Trophoblast cell (in vitro differentiated cells and primary cell): ENCODE measurements at regions not wholly inside any gene's neighbourhood (a gene's known extent, or its start where the extent isn't known, plus 50 kb on each side); places are given as distances from the start of the nearest gene placed in this dataset.
"Not testable (repeated sequence)": the region's sequence is repeated elsewhere in the genome, so short reads cannot be mapped to it uniquely, and the experiment has no call there.

Source experiments
- DNase-seq, 2 donors: peaks; one replicate each; pipeline ENCODE4 v3.0.0-alpha.2; 2016
- H2AFZ ChIP-seq: 2 replicates; pipeline ENCODE4 v1.6.1; 2013; ENCODE audit warnings: low read length, moderate library complexity, mild to moderate bottlenecking; ENCODE audit not compliant: insufficient read depth, poor library complexity
- H2AK5ac ChIP-seq: 2 replicates; pipeline ENCODE4 v1.6.1; 2013; ENCODE audit warnings: mild to moderate bottlenecking, low read length
- H2BK120ac ChIP-seq: 2 replicates; pipeline ENCODE4 v1.6.1; 2013; ENCODE audit warnings: low read length, mild to moderate bottlenecking, moderate library complexity; ENCODE audit not compliant: insufficient read depth, poor library complexity
- H2BK12ac ChIP-seq: 2 replicates; pipeline ENCODE4 v1.6.1; 2013; ENCODE audit warnings: mild to moderate bottlenecking, low read length, moderate library complexity
- H2BK5ac ChIP-seq: 2 replicates; pipeline ENCODE4 v1.6.1; 2013; ENCODE audit warnings: low read length, low read depth, moderate library complexity, mild to moderate bottlenecking; ENCODE audit not compliant: poor library complexity
- H3K14ac ChIP-seq: 2 replicates; pipeline ENCODE4 v1.6.1; 2013; ENCODE audit warnings: mild to moderate bottlenecking, low read length
- H3K18ac ChIP-seq: 2 replicates; pipeline ENCODE4 v1.6.1; 2013; ENCODE audit warnings: mild to moderate bottlenecking, low read length
- H3K23ac ChIP-seq: 2 replicates; pipeline ENCODE4 v1.6.1; 2013; ENCODE audit warnings: low read length
- H3K27ac ChIP-seq: 2 replicates; pipeline ENCODE4 v1.5.1; 2013; ENCODE audit warnings: low read depth, mild to moderate bottlenecking, inconsistent platforms, low read length, moderate library complexity
- H3K27me3 ChIP-seq: 2 replicates; pipeline ENCODE4 v1.6.1; 2013; ENCODE audit warnings: inconsistent platforms, mild to moderate bottlenecking, low read length, moderate library complexity; ENCODE audit not compliant: insufficient read depth
- H3K36me3 ChIP-seq, 2 experiments: 1 replicate in 1 of 2; 2 replicates in 1 of 2; pipeline ENCODE4 v1.6.1; 2013; ENCODE audit warnings: low read length in 2 of 2, mild to moderate bottlenecking in 2 of 2, moderate library complexity in 1 of 2; ENCODE audit not compliant: insufficient read depth in 2 of 2, control insufficient read depth in 1 of 2
- H3K4ac ChIP-seq: 2 replicates; pipeline ENCODE4 v1.6.1; 2013; ENCODE audit warnings: low read depth, mild to moderate bottlenecking, low read length, moderate library complexity
- H3K4me1 ChIP-seq, 2 experiments: 1 replicate in 1 of 2; 2 replicates in 1 of 2; pipeline ENCODE4 v1.6.1; 2013; ENCODE audit warnings: low read length in 2 of 2, mild to moderate bottlenecking in 2 of 2, moderate library complexity in 1 of 2; ENCODE audit not compliant: insufficient read depth in 2 of 2, control insufficient read depth in 1 of 2
- H3K4me2 ChIP-seq: 2 replicates; pipeline ENCODE4 v1.6.1; 2013; ENCODE audit warnings: inconsistent platforms, mild to moderate bottlenecking, low read length, moderate library complexity
- H3K4me3 ChIP-seq: 2 replicates; pipeline ENCODE4 v1.5.1; 2013; ENCODE audit warnings: mild to moderate bottlenecking, low read depth, low read length, inconsistent platforms
- H3K79me1 ChIP-seq: one replicate; pipeline ENCODE4 v1.6.1; 2013; ENCODE audit warnings: low read length
- H3K79me2 ChIP-seq: 2 replicates; pipeline ENCODE4 v1.6.1; 2013; ENCODE audit warnings: low read length, mild to moderate bottlenecking; ENCODE audit not compliant: control insufficient read depth, insufficient read depth, poor library complexity
- H3K9ac ChIP-seq: 2 replicates; pipeline ENCODE4 v1.6.1; 2013; ENCODE audit warnings: mild to moderate bottlenecking, low read length
- H3K9me3 ChIP-seq: 2 replicates; pipeline ENCODE4 v1.6.1; 2013; ENCODE audit warnings: low read depth, mild to moderate bottlenecking, control low read depth, inconsistent platforms, low read length; ENCODE audit not compliant: insufficient read depth
- H4K12ac ChIP-seq: 2 replicates; pipeline ENCODE4 v1.6.1; 2013; ENCODE audit warnings: low read depth, mild to moderate bottlenecking, low read length, moderate library complexity
- H4K8ac ChIP-seq: 2 replicates; pipeline ENCODE4 v1.6.1; 2013; ENCODE audit warnings: low read depth, mild to moderate bottlenecking, low read length, moderate library complexity
- H4K91ac ChIP-seq: one replicate; pipeline ENCODE4 v1.6.1; 2013; ENCODE audit warnings: low read depth, mild to moderate bottlenecking, low read length, moderate library complexity
- WGBS: extraction: QIAGEN DNeasy Blood & Tissue Kit; methylation state at CpG from one replicate; pipeline ENCODE4 v1.1.7; 2013; ENCODE audit warnings: missing lambda C conversion rate; ENCODE audit not compliant: insufficient read length, insufficient coverage; ENCODE audit errors: extremely low coverage; 5-methylcytosine and 5-hydroxymethylcytosine counted together

GRCh38 chr11:39361557-39361956, 2097.9 kb downstream of the LRRC4C start:
- Histone ChIP-seq H3K27me3 (no peaks in the 10 kb centered on the region), H4K8ac (no peak overlapping the region), H3K4me3 (no peak overlapping the region), H2AFZ (no peak overlapping the region), H3K14ac (no peak overlapping the region), H2AK5ac (no peak overlapping the region), H3K36me3 (no peaks in the 10 kb centered on the region), H4K12ac (no peak overlapping the region), H3K27ac (no peak overlapping the region), H2BK120ac (no peak overlapping the region), H3K9ac (no peak overlapping the region), H3K23ac (no peak overlapping the region), H3K4me2 (no peak overlapping the region), H3K18ac (no peak overlapping the region), H3K4me1 (no peaks in the 10 kb centered on the region), H4K91ac (no peak overlapping the region), H3K79me2 (no peaks in the 10 kb centered on the region), H2BK12ac (no peak overlapping the region), H3K9me3 (no peaks in the 10 kb centered on the region), H3K4ac (no peak overlapping the region), H3K79me1 (no peaks in the 10 kb centered on the region), H2BK5ac (no peak overlapping the region)
- WGBS: no CpG with 5 or more reads among the region's 1 CpG
- DNase-seq: no peak

- WGBS: no CpG with 5 or more reads among the region's 5 CpGs
- no peak overlapping the region for H4K91ac ChIP-seq
- H3K23ac ChIP-seq: no peak overlapping the region
- H4K8ac ChIP-seq: no peak overlapping the region
- no peak overlapping the region for H2AFZ ChIP-seq
- no peak overlapping the region for H3K14ac ChIP-seq
- H3K79me2 ChIP-seq: no peaks in the 10 kb centered on the region
- no peak for DNase-seq
- H2AK5ac ChIP-seq: no peak overlapping the region
- H4K12ac ChIP-seq: no peak overlapping the region
- no peaks in the 10 kb centered on the region for H3K79me1 ChIP-seq
- no peak overlapping the region for H3K27ac ChIP-seq
- H3K36me3 ChIP-seq: no peaks in the 10 kb centered on the region
- H3K4me2 ChIP-seq: no peak overlapping the region
- H2BK12ac ChIP-seq: no peak overlapping the region
- H3K18ac ChIP-seq: no peak overlapping the region
- H3K9me3 ChIP-seq: peaks cover 3% of the 10 kb centered on the region
- no peak overlapping the region for H2BK120ac ChIP-seq
- no peaks in the 10 kb centered on the region for H3K27me3 ChIP-seq
- H3K4me1 ChIP-seq: no peaks in the 10 kb centered on the region
- no peak overlapping the region for H3K4ac ChIP-seq
- H2BK5ac ChIP-seq: no peak overlapping the region
- no peak overlapping the region for H3K4me3 ChIP-seq
- H3K9ac ChIP-seq: no peak overlapping the region
Measured at GRCh38 chr11:39345834-39346442, 2113.5 kb downstream of the LRRC4C start.

- Histone ChIP-seq H2BK5ac (no peak overlapping the region), H4K12ac (no peak overlapping the region), H3K4me3 (no peak overlapping the region), H3K79me2 (no peaks in the 10 kb centered on the region), H2AFZ (no peak overlapping the region), H2BK12ac (no peak overlapping the region), H3K23ac (no peak overlapping the region), H4K8ac (no peak overlapping the region), H2BK120ac (no peak overlapping the region), H3K79me1 (no peaks in the 10 kb centered on the region), H3K4me2 (no peak overlapping the region), H3K4me1 (no peaks in the 10 kb centered on the region), H3K18ac (no peak overlapping the region), H3K27ac (no peak overlapping the region), H3K9me3 (peaks cover 12% of the 10 kb centered on the region), H4K91ac (no peak overlapping the region), H3K27me3 (no peaks in the 10 kb centered on the region), H3K4ac (no peak overlapping the region), H3K36me3 (no peaks in the 10 kb centered on the region), H3K9ac (no peak overlapping the region), H3K14ac (no peak overlapping the region), H2AK5ac (no peak overlapping the region)
- DNase-seq: no peak
- WGBS: no CpG with 5 or more reads among the region's 4 CpGs
Measured at GRCh38 chr11:39341461-39341860, 2118.0 kb downstream of the LRRC4C start.

- WGBS: no CpG with 5 or more reads among the region's 21 CpGs
- not testable (repeated sequence) for H3K27me3 ChIP-seq
Measured at GRCh38 chr11:39333006-39333405, 2126.4 kb downstream of the LRRC4C start.

More at GRCh38 chr11:39333006-39333405, 2126.4 kb downstream of the LRRC4C start:
- not testable (repeated sequence) for H3K36me3 ChIP-seq, H3K18ac ChIP-seq, H3K79me2 ChIP-seq, H4K12ac ChIP-seq, H3K4me2 ChIP-seq, H3K9ac ChIP-seq, H2AK5ac ChIP-seq, H2BK12ac ChIP-seq, H2BK5ac ChIP-seq, H3K4ac ChIP-seq, H3K4me1 ChIP-seq, H4K8ac ChIP-seq, H3K9me3 ChIP-seq, H3K79me1 ChIP-seq, H2AFZ ChIP-seq, DNase-seq, H2BK120ac ChIP-seq, H4K91ac ChIP-seq, H3K23ac ChIP-seq, H3K27ac ChIP-seq, H3K4me3 ChIP-seq, H3K14ac ChIP-seq
